GM21737 (cell line): ENCODE measurements at regions not wholly inside any gene's neighbourhood (a gene's known extent, or its start where the extent isn't known, plus 50 kb on each side); places are given as distances from the start of the nearest gene placed in this dataset.
"Not testable (repeated sequence)": the region's sequence is repeated elsewhere in the genome, so short reads cannot be mapped to it uniquely, and the experiment has no call there.

Experiments used
- ATAC-seq: cut with Tn5 transposase; IDR thresholded peaks from one replicate; pipeline ENCODE4 v1.9.1; 2021; ENCODE audit warnings: mild to moderate bottlenecking, moderate library complexity; ENCODE audit not compliant: unreplicated experiment

- no peak for ATAC-seq
Measured at GRCh38 chr21:36207577-36208320, 51.1 kb downstream of the DOP1B start.

GRCh38 chr21:36208326-36209013 is 51.8 kb downstream of the DOP1B start:
- ATAC-seq, result no peak

DNA sequence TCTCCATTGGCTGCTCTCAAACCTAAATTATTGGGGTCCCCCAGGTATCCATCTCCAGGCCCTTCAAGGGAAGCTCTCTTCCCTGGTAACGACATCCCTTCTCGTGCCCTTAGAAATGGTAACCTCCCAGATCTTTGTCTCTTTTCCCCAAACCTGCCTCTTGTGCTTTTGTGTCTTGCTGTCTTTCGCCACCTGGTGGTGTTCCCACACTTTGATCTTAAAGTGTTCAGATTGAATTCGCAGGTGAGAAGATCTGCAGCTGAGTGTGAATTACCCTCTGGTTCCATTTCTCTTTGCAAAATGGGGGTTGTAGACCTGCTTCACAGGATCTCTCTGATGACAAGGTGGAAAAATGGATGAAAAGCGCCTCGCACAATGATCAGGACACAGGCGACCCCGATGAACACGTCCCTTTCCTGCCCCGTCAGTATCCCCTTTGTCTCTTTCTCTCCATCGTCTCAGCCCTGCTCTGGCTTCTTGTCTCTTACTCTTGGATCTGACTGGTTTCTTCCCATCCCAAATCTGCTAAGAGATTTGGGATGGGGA is 53.1 kb downstream of the DOP1B start:
- no peak for ATAC-seq

DNA sequence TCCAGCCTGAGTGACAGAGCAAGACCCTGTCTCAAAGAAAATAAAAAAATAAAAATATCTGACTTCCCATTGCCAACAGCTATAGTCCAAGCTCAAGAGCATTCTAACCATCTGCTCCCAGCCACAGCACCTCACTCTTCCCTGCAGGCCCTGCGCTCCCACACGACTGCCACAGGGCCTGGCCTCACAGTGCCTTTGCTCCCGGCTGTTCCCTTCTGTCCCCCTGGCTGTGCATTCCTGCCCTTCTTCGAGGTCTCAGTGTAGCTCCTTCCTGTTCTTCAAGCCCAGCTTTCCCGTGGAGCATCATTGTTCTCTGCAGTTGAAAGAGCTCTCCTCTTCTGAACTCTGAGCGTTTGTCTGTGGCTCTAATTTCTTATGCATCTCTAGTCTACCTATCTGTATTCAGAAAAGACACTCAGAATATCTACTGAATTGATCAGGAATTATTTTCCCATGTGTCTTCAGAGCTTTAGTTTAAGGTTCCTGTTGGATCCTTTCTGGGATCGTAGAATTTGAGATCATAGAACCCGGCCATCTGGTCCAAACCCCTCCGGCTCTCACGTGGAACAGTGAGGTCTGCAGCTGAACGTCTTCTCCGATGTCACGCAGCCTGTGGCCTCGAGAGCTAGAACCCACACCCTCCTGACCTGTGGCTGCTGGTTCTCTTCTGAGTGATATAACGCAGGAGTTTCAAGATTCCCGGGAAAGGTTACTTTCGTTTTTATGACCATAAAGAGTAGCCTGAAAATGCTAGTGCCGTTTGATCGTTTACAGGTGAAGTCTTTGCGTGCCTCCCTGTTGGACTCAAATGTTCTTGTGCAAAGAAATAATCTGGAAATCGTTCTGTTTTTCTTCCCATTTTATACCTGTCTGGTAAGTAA is 54.4 kb downstream of the DOP1B start:
- no peak for ATAC-seq

GRCh38 chr21:36211660-36212512 is 55.3 kb downstream of the DOP1B start:
- no peak for ATAC-seq

DNA sequence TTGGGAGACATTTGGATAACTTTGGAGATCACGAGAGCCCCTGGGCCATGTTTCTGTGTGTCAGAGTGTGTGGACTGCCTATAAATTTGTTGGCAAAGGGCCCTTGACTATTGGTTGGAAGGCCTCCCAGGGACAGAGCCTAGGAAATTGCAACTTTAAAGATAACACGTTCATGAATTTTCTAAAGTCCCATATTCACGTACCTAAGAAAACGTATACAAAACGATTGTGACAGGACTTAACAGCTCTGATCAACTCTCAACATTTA is 55.8 kb downstream of the DOP1B start:
- no peak for ATAC-seq

GRCh38 chr21:36214561-36214960 is 57.9 kb downstream of the DOP1B start:
- no peak for ATAC-seq

GRCh38 chr21:36217743-36218142 is 61.1 kb downstream of the DOP1B start:
- ATAC-seq, result no peak

DNA sequence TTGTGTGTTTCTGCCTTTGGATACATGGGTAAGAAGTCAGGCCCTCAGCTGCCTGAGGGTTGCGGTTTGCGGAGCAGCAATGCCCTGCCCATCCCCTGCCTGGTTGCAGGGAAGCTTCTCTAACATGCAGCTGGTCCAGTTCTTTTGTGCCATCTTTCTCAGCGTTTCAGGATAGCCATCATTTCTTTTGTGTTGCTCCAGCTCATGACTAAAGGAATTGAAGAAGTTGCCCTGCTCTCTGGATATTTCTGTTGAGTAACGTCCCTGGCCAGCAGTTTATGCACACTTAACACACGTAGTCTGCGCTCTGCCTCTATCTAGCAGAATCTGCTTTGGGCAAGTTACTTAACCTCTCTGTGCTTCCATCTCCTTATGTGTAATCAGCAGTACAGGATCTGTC is 62.1 kb downstream of the DOP1B start:
- no peak for ATAC-seq

GRCh38 chr21:36223451-36223850 is 66.8 kb downstream of the DOP1B start:
- ATAC-seq, result no peak

DNA sequence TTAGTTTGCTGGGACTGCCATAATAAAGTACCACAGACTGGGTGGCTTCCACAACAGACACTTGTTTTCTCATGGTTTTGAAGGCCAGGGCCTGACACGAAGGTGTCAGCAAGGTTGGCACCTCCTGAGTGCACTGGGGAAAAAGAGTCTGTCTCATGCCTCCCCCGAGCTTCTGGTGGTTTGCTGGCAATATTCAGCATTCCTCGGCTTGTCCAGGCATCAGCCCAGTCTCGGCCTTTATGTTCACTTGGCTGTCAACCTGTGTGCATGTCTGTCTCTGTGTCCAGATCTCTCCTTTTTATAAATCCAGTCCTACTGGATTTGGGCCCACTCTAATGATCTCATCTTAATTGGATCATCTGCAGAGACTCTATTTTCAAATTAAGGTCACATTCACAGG is 72.6 kb downstream of the DOP1B start:
- no peak for ATAC-seq

DNA sequence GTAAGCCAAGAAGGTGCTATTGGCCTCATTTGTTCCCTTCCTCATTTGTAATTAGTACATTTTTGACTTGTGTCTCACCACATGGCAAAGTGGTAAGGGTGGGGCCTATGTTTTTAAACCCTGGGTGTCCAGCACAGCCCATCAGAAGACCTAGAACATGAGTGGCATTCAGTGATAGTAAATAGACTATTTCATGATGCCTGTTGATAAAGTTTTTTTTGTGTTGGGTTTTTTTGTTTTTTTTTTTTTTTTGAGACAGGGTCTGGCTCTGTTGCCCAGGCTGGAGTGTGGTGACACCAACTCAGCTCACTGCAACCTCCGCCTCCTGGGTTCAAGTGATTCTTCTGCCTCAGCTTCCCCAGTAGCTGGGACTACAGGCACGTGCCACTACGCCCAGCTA is 74.8 kb downstream of the DOP1B start:
- ATAC-seq, result not testable (repeated sequence)

DNA sequence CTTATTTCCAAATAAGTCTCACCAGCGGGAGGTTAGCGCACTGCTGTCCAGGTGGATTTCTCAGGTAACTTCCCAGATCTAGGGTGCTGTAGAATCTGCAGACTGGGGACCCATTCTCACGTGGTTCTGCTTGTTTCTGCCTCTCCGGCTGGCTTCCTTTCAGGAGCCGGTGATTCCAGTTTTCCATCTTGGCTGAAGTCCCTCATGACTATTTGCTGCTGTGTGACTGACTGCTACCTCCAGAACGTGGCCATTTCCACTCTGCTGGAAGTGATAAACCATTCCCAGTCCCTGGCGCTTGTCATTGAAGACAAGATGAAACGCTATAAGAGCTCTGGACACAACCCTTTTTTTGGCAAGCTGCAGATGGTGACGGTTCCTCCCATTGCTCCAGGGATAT is 76.0 kb downstream of the DOP1B start:
- ATAC-seq, result no peak

DNA sequence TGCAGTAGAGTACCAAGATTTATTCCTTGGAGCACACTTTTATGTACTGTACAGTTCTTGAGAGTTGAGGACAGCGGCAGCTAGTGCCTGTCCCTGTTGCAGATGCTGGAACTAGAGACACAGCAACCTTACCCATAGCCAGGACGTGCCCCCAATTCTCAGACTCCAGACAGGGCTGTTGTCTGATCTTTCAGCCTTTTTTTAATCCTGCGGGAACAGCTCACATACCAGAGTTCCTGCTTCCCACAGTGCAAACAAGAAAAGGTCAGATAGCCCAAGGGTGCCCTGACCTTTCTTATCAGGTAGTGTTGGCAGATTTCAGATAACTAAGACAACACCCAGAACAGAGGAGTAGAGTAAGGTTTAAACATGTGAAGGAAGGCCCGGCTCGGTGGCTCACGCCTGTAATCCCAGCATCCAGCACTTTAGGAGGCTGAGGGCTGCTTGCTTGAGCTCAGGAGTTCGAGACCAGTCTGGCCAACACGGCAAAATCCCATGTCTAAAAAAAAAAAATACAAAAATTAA is 78.5 kb downstream of the DOP1B start:
- ATAC-seq, result no peak

DNA sequence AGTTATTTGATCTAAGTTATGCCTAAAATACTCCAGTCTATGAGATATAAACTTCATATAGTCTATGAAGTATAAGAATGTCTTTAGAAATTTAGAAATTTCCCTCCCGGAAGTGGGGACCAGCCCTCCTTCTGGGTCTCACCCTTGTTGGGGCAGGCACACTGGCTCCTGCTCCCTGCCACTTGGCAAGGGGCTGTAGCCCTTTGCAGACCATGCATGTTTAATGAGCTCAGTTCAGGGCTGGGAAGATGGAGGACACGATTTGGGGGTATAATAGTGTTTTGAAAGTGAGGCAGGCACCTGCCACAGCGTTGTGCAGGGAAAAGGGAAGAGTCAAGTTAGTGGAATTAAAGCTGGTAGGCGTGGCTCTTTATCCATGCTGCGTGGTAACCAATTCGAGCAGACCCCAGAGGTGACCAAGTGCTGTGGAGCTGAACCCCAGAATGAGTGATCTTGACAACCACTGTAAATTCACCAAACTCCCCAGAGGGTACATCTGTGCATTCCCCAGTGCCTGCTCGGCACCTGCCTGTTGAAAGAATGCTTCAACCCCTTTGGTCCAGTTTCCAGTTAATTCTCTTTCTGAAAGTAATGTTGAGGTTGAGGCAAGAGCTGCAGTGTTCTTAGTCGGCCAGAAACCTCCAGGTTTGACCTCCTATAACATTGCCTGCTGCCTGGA is 79.6 kb downstream of the DOP1B start:
- ATAC-seq, result no peak

DNA sequence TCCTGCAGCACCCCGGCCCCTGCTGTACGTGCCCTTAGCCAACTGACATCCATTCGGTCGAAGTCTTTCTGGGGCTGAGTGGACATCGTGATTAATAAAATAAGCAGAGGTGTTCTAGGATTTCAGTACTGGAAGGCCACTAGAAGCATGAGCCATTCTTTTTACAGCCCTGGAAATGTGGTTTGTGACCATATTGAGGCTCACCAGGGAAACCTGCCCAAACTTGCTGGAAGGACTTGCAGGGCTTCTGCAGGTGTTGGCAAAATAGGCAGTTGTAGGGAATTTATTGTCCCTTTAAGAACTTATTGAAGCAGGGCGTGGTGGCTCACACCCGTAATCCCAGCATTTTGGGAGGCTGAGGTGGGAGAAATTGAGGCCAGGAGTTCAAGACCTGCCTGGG is 80.8 kb downstream of the DOP1B start:
- no peak for ATAC-seq

DNA sequence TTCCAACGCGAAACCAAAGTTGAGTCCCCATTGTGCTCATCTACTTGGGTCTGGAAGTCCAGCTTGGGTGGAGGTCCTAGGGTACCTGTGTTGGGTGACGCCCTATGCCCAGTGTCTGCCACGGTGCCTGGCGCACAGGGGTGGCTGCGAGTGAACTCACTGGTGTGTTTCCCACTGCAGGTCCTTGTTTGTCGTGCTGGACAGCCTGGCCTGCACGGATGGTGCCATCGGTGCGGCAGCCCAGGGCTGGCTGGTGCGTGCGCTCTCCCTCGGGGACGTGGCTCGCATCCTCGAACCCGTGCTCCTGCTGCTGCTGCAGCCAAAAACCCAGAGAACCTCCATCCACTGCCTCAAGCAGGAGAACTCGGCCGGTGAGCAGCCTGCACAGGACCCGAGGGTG is 80.4 kb upstream of the MORC3 start:
- no peak for ATAC-seq

DNA sequence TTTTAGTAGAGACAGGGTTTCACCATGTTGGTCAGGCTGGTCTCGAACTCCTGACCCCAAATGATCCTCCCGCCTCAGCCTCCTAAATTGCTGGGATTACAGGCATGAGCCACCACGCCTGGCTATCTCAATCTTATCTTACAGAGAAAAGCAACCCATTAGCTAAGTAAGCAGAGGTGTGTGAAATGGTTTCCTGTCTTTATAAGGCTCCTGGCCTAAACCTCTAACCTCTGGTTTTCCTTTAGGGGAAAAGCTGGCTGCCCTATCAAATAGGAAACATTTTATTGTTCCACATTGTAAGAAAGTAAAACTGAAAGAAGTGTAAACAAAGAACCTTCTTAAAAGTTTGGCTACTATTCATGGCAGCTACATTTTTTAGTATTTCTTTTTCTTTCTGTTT is 78.3 kb upstream of the MORC3 start:
- ATAC-seq, result no peak

- no peak for ATAC-seq
Measured at GRCh38 chr21:36245115-36245514, 74.9 kb upstream of the MORC3 start.

- no peak for ATAC-seq
Measured at GRCh38 chr21:36245649-36246048, 74.3 kb upstream of the MORC3 start.
